GM18867 (cell line): ENCODE measurements at regions not wholly inside any gene's neighbourhood (a gene's known extent, or its start where the extent isn't known, plus 50 kb on each side); places are given as distances from the start of the nearest gene placed in this dataset.
"Not testable (repeated sequence)": the region's sequence is repeated elsewhere in the genome, so short reads cannot be mapped to it uniquely, and the experiment has no call there.

ENCODE experiments used
- ATAC-seq: cut with Tn5 transposase; IDR thresholded peaks from one replicate; pipeline ENCODE4 v1.9.1; 2021; ENCODE audit warnings: mild to moderate bottlenecking, moderate library complexity; ENCODE audit not compliant: unreplicated experiment

GRCh38 chr1:206358771-206359170 lies 111.5 kb upstream of the IKBKE start:
- not testable (repeated sequence) for ATAC-seq

GRCh38 chr1:206359377-206359776 lies 110.9 kb upstream of the IKBKE start:
- ATAC-seq: not testable (repeated sequence)

- ATAC-seq: not testable (repeated sequence)
Measured at GRCh38 chr1:206361978-206362543, 108.2 kb upstream of the IKBKE start.

- not testable (repeated sequence) for ATAC-seq
Measured at GRCh38 chr1:206362994-206363393, 107.3 kb upstream of the IKBKE start.

GRCh38 chr1:206365271-206365670 lies 105.0 kb upstream of the IKBKE start:
- not testable (repeated sequence) for ATAC-seq

GRCh38 chr1:206366131-206366530 lies 104.1 kb upstream of the IKBKE start:
- not testable (repeated sequence) for ATAC-seq

- not testable (repeated sequence) for ATAC-seq
Measured at GRCh38 chr1:206366772-206367171, 103.5 kb upstream of the IKBKE start.

- not testable (repeated sequence) for ATAC-seq
Measured at GRCh38 chr1:206367955-206368622, 102.2 kb upstream of the IKBKE start.

- ATAC-seq: not testable (repeated sequence)
Measured at GRCh38 chr1:206374725-206375124, 95.6 kb upstream of the IKBKE start.

GRCh38 chr1:206375552-206375951 lies 94.7 kb upstream of the IKBKE start:
- not testable (repeated sequence) for ATAC-seq

- not testable (repeated sequence) for ATAC-seq
Measured at GRCh38 chr1:206378506-206378905, 91.8 kb upstream of the IKBKE start.

- ATAC-seq: not testable (repeated sequence)
Measured at GRCh38 chr1:206379245-206379644, 91.0 kb upstream of the IKBKE start.

- not testable (repeated sequence) for ATAC-seq
Measured at GRCh38 chr1:206380163-206380790, 90.0 kb upstream of the IKBKE start.

GRCh38 chr1:206380791-206381610 lies 89.3 kb upstream of the IKBKE start:
- ATAC-seq: not testable (repeated sequence)

GRCh38 chr1:206384029-206384807 lies 86.1 kb upstream of the IKBKE start:
- peak; percentile 56 for ATAC-seq

GRCh38 chr1:206384891-206385290 lies 85.4 kb upstream of the IKBKE start:
- ATAC-seq: not testable (repeated sequence)

- not testable (repeated sequence) for ATAC-seq
Measured at GRCh38 chr1:206387631-206388030, 82.6 kb upstream of the IKBKE start.

GRCh38 chr1:206391903-206392302 lies 78.4 kb upstream of the IKBKE start:
- ATAC-seq: not testable (repeated sequence)

- not testable (repeated sequence) for ATAC-seq
Measured at GRCh38 chr1:206397501-206397900, 72.8 kb upstream of the IKBKE start.

GRCh38 chr1:206398261-206398660 lies 72.0 kb upstream of the IKBKE start:
- not testable (repeated sequence) for ATAC-seq
